HG03469 (cell line): ENCODE measurements at regions not wholly inside any gene's neighbourhood (a gene's known extent, or its start where the extent isn't known, plus 50 kb on each side); places are given as distances from the start of the nearest gene placed in this dataset.
A peak's percentile ranks its signal among the peaks of the same experiment; 100 is the strongest.

Experiments
- ATAC-seq: cut with Tn5 transposase; IDR thresholded peaks from one replicate; pipeline ENCODE4 v1.9.1; 2021; ENCODE audit warnings: mild to moderate bottlenecking, moderate library complexity, moderate number of reproducible peaks; ENCODE audit not compliant: unreplicated experiment

DNA sequence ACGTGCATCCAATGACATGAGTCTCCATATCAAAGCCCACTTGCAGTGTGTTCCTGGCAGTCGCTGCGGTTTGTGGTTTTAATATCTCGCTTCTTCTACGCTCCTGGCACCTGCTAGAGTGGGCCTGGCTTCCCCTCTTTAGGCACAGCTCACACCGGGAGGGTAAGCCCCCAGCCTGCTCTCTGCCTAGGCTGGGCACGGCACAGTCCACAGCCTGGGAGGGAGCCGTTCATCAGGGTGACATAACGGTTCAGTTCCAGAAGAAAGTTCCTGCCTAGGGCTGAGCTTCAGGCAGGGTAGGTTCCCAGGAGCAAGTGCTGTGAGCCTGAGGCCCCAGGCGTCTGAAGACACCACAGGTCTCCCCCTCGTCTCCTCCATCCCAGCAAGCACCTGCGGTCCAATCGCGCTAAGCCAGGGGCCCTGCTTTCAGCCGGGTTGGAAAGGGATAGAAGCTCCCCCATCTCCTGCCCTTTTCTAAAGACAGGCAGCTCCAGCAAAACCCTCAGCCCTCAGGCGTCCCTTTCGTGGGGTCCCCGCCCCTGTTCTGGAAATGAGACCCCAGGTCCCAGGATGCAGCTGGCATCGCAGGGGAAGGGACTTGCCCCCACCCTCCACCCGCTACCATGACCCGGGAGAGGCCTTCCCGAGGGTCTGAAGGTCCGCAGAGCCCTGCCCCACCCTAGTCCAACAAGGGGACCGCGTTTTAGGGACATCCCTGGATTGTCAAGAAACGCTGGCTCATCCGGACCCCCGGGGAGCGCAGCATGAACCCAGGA, 121.6 kb upstream of the ZNF507 start:
- ATAC-seq, result no peak

DNA sequence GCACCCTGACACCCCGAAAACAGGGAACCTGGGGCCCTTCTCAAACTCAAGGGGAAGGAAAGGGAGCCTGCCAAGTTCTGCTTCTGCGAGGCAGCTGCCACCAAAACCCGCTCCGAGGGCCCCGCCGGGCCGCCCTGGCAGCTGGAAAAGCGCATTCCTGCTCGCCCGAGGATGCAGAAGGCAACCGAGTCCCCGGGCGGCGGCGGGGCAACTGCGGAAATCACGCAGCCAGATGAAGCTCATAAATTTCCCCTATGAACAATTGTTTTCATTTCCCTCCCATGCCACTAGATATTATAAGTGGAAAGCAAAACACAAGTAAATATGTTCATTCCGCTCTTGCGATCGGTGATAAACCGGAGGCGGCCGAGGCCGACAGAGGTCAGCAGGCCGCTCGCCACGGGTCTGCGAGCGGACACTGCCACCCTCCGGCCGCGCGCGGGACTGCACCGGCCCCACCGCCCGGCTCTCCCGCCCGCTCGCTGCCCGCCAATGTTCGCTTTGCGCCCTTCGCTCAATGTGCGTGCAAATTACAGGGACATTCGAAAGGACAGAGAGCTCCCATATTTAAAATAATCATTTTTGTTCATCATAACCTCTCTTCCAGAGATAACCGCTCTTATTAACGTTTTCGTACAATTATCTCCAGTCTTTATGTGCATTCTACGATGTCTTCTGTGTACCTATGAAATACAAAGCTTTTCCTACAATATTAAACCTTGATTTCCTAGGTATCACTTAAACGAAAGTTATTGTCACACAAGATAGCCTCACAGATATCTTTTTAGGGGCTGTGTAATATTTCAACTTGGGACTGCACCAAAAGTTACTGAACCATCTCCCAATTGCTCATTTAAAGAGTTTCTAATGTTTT, 120.8 kb upstream of the ZNF507 start:
- ATAC-seq, result no peak

DNA sequence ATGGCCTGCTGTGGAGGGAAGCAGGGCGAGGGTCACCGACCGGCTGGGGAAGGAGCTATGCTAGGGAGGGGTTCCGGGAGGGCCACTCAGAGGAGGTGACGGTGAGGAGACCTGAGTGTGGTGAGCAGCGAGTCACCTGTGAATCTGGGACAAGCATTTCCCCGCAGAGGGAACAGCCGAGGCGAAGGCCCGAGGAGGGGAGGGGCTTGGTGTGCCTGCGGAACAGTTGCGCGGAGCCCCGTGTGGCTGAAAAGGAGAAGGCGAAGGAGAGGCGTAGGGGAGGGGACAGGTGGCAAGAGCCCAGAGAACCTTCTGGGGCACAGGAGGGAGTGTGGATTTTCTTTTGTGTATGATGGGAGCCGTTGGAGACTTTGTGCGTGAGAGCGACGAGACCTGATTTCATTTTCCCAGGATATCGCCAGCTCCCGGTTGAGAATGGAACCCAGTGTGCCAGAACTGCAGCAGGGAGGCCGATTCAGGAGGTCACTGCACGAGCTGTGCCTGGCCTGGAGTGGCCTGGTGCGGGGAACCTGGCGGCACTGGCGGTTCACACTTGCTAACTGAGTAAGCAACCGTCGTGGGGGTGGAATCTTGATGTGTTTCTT, 117.7 kb upstream of the ZNF507 start:
- ATAC-seq, result no peak

DNA sequence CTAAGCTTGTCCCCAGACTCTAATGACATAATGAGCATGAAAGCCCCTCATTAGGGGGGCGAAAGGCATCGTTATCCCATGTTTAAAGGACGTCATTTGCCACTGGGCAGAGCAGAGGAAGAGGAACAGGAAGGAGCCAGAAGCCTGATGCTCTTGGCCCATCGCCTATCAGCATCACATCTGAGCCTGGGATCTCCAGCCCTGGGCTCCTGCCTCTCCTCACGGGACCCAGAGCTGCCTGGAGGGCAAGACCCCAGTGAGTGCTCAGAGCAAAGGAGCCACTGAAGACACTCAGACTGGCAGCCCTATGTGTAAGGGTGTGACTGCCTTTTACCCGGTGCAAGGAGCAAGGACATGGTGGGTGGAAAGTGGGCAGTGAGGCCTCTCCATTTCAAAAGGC, 115.0 kb upstream of the ZNF507 start:
- ATAC-seq, result no peak

DNA sequence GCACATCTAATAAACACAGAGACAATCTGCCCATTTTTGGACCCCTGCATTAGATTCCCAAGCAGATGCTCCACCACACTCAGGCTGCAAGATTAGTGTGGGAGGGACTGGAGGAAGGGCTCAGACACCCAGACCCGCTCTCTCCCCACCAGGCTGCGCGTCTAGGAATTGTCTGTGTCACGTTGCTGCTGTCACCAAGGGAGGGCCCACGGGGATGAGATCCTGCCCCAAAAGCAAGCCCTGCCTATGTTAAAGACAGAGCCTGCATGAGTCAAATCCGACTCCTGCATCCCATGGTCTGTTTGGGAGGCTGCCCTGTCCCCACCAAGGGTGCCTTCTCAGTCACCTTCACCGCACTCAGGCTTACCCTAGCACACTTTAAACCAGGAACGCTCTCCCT, 114.4 kb upstream of the ZNF507 start:
- ATAC-seq, result no peak

DNA sequence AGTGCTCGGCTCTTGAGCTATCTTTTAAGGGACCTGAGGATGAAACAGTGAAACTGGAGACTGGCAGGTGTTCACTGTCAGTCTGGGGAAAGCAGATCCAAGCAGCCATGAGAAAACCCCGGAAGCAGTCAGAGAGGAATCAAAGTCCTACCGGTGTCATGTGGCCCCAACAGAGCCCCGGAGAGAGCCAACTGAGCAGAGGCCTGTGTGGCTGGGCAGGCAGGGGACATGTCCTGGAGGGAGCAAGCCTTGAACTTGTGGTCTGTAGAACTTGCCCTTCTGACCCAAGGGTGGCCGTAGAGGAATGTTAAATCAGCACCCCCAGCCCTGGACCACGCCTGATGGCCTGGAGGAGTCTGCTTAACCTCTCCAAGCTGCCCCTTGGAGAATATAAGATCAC, 113.7 kb upstream of the ZNF507 start:
- no peak for ATAC-seq

DNA sequence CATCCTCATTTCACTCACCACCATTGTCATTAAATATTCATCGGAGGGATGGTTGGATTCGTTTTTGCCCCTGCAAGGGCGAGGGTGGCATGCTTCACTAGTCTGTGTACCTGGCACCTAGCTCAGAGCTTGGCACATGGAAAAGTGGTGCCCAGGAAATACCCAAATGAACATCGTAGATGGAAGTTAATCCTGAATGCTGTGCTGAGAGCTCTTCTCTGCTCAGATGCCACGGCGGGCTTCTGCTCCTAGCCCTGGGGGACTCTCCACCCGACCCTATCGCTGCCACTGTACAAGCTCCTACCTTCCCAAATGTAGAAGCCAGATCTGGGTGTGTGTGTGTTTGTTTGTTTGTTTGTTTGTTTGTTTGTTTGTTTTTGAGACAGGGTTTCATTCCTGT, 113.0 kb upstream of the ZNF507 start:
- no peak for ATAC-seq

DNA sequence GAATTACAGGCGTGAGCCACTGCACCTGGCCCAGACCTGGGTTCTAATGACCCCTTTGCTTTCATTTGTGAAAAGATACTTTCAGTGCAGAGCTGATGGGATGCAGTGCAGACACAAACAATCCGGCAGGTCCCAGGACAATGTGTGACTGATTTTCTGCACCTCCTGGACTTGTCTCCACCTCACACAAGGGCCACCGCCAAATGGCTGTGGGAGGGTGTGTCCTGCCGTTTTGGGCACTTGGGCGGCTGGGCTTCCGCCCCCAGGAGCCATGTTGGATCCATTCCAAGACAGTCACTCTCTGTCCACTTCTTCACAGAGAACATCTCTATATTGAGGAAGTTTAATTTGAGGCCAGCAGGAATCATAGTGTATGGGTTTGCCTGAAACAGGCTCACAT, 112.3 kb upstream of the ZNF507 start:
- ATAC-seq, result no peak

DNA sequence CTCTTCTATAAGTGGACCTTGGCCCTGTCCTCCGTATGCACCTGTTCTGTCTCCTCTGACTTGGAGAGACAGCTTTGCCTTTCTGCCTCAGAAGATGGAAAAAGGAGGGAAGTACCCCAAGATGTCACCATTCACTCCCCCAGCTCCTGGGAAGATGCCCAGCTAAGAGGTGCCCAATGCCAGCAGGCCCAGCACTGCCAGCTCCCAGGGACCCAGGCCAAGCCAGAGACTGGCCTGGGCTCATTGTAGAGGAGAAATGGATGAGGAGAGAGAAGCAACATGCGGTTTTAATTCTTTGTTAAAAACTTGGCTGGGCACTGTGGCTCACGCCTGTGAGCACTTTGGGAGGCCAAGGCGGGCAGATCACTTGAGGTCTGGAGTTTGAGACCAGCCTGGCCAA, 111.5 kb upstream of the ZNF507 start:
- ATAC-seq, result no peak

DNA sequence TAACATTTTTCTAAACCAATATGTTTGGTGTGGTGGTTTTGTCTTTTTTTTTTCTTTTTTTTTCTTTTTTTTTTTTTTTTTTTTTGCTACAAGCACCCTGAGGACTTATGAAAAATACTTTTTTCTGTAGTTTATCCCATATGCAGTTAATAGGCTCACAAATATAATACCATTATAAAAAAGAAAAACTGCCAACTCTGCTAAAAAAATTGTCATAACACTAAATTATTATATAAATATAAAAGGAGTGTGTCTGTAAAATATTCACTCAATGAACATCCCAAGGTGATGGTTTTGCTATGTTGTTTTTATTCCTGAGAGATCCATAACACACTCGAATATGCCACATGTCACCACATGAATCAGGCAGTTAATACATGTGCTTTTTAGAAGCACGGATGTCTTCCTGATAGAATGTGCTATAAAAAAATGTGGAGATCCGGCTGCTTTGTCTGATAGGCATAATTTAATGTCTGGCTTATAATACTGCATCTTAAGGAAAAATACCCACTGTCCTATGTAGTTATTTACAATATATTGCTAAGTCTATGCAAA, 110.7 kb upstream of the ZNF507 start:
- no peak for ATAC-seq

DNA sequence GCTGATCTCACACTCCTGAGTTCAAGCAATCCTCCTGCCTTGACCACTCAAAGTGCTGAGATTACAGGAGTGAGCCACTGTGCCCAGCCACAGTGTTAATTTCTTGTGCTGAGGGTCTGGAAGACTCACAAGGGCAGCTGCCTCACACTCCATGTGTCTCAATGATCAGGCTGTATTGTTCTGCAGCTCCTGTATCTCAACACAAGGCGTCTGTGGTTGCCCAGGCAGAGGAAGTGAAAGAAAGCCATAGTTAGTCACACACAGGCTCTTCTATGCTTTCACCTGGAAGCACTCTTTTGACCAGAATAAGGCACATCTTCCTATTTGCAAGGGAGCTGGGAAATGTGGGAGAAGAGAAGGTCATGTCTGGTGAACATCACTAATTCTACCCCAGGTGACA, 107.3 kb upstream of the ZNF507 start:
- peak; percentile 70 for ATAC-seq

DNA sequence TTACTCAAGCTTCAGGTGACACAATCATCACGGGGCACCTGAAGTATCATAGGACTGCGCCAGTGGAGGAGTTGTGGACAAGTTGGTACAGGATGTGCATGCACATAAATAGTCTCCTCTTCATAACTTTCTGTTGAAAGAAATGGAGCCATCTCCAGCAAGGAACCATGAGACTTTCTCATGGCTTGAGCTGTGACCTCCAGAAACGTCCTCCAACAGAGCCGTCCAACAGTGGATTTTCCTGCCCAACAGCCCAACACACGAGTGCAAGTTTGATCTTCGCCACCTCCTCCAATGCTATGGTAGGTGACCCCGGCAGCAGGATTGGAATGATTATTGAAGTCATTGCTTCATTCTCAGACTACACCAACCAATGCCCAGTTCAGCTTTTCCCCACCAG, 105.1 kb upstream of the ZNF507 start:
- no peak for ATAC-seq

DNA sequence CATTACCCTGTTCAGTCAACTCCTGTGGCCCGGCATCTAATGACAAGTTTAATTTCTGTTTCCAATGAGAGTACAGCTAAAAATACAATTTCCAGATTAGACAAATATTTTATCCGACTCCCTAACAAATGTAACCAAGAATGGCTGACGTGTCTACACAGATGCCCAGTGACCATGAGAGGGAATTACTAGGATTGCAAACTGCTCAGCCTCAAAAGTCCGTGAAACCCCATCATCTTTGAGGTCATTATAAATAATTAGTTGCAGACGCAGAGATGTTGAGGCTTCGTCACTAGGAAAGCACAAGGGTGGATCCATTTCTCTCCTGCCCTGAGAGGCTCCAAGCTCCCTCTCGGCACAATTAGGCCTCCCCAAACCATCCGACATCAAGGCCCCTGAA, 104.1 kb upstream of the ZNF507 start:
- no peak for ATAC-seq

DNA sequence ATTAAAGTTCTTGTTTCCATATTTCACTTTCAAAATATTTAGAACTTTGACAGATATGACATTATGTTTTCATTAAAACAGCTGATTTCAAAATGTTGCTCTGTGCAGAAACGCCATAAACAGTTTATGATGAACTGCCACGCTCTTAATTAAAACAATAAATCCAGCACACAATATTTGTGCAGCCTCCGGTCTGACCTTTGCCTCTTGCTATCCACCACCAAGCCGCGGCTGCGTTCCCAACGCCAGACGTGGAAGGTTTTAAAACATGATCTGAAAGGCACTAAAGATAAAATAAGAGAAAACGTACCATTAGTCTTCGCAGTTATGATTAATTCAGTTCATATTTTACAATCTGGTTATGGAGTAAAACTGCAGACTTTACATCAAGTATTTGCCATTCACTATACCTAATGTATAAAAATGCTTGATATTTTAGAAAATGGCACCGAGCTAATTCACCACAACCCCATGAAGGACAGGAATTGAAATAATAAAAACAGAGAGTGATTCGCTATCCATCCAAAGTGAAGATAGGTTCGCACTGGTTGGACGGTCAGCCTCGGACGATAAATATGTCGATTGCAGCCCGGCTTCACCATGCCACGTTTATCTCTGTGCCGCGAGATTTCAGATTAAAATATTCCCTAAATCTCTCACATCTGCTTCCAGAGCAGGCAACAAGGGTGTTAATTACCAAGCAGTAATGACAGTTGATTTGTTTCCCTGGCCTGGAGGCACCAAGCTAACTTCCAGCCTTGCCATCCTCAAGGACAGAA, 103.3 kb upstream of the ZNF507 start:
- ATAC-seq, result no peak

DNA sequence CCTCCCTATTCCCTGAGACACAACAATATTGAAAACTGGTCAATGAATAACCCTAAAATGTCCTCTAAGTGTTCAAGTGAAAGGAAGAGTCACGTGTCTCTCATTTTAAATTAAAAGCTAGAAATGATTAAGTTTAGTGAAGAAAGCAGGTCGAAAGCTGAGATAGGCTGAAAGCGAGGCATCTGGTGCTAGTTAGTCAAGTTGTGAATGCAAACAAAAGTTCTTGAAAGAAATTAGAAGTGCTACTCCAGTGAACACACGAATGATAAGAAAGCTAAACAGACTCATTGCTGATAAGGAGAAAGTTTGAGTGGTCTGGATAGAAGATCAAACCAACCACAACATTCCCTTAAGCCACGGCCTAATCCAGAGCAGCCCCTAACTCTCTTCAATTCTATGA, 99.4 kb upstream of the ZNF507 start:
- no peak for ATAC-seq

DNA sequence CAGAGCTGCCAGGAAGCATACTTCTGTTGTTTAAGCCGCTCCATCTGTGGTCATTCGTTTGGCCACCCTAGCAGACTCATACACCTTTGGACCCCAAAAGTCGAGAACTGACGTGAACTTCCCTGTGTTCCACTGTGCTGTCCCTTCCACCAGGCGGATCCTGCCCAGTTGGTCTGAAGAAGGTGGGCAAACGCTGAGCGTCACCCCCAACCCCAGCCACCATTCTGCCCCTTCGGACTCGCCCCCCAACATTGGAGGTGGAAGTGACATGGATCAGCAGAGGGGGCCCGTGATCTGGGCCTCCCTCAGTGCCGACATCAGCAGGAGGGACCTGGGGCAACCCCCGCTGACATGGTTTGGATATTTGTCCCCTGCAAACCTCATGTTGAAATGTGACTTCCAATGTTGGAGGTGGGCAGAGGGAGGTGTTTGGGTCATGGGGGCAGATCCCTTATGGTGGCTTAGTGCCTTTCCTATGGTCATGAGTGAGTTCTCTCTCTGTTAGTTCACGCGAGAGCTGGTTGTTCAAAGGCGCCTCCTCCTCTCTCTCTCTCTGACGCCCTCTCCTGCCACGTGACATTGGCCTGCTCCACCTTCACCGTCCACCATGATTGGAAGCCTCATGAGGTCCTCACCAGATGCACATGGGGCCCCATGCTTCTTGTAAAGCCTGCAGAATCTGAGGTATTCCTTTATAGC, 93.6 kb upstream of the ZNF507 start:
- ATAC-seq, result no peak

DNA sequence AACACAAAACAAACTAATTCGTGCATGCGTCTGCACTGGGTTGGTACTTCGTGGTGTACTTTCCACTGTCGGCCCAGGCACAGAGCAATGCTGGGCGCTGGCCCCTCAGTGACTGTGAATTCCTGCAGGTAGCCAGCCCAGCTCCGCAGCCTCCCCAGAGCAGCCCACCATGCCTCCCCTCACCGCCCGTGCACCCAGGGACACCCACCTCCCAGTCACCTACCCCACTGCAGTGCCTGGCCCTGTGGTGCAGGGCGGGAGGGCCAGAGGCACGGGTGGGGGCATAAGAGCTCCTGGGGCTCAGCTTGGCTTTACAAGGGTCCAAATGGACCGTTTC, 93.1 kb upstream of the ZNF507 start:
- no peak for ATAC-seq

DNA sequence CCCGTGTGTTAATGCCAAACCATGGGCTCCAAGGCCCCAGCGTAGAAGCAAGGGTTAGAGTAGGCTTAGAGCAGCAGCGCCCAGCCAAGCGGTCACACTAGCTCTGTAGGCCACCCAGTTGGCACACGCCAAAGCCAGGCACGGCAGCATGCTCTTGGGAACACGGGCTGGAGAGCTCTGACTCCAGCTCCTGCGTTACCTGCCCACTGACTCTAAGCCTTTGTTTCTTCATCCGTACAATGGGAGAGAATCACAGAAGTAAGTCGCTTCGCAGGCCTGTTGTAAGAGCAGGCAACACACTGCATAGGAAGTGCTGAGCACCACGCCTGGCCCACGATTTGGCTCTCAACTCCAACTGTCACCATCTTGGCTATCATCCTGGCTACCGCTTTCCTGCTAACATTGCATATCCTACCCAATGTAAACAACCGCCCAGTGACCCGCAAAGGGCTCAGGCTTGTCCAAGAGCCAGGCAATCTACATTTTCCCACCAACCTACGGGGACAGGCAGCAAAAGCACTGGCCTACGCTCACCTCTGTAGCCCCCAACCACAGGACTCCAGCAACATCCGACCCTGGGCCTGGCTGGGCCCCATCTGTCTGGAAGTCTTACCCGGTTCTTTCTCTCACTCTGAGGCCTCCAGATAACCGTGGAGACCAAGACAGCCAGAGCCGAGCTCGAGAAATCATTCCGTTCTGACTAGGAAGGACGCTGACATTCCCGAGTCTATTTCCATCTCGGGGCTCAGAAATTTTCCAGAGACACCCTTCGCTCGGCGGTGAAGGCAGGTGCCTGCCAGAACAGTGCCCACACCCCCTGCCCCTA, 91.5 kb upstream of the ZNF507 start:
- no peak for ATAC-seq

DNA sequence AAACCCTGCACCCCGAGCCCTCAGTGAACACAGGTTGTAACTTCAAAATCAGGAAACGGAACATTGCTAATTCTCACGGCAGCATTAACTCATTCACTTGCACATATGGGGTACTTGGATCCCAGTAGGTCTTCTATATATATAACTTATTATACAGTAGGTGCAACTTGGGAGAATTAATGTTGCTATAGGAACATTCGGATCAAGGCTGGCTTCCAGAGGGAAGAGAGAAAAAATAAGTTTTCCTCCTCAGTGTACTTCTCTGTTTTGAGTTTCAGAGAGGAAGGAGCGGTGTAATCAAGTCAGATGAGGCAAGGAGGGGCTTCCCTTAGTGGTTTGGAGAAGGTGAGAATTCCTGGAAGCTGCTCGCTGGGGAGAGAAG, 90.9 kb upstream of the ZNF507 start:
- no peak for ATAC-seq
